Right renal pelvis (tissue), 4 donors: ENCODE measurements at regions not wholly inside any gene's neighbourhood (a gene's known extent, or its start where the extent isn't known, plus 50 kb on each side); places are given as distances from the start of the nearest gene placed in this dataset.
"Not testable (repeated sequence)": the region's sequence is repeated elsewhere in the genome, so short reads cannot be mapped to it uniquely, and the experiment has no call there.

Experiments used
- DNase-seq, 4 donors: peaks; one replicate each; pipeline ENCODE4 v3.0.0-alpha.2; 2013; ENCODE audit warnings: low read depth in 4 of 4, low spot score in 3 of 4, missing footprints in 1 of 4

DNA sequence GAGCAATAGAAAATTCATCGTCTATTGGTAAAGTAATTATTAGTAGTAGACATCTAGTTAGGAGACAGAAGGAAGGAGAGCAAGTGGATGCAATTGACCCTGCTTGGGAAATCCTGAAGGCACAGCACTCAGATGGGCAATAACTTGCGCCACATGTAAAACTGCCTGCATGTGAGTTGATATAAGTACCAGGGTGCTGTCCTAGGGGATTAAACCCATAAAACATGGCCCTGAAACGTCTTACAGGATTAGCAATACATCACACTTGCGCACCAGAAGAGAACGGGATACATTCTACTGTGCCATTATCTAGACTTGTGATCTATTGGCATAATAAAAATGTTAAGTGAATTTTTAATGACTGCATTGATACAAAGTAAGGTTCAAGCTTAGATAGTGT is 277.5 kb upstream of the LYPLAL1 start:
- no peak for DNase-seq

DNA sequence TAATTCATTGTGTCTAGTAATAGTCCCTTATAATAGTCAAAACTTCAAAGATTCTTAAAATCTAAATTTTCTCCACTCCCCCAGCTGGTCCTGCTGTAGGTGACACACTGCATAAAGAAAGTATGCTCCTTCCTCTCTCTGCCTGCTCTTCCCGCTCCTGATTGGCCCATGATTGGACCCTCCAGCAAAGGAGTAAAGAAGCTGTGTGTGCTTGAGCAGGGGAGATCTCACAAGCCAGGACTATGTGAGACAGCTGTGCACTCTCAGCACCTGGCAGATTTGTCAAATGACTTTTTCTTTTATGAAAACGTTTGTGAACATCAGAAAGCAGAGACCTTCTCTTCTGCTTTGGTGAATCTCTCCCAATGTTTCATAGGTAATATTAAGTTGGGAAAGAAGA is 274.8 kb upstream of the LYPLAL1 start:
- no peak for DNase-seq

DNA sequence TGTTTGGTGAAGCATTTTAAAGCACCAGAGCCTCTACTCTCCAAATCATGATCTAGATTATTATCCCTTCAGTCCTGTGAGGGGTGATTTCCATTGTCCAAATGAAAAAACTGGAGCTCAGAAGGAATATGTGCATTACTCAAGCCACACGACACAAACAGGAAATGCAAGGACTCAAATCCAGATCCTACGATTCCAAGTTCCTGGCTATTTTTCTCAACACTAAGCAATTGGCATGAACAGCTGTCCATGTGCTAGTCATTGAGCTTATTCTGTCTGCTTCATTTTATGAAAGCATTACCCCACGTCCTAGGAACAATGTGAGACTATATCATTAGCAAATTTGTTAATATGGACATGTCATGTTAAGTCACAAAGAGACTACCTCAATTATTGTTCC is 273.1 kb upstream of the LYPLAL1 start:
- DNase-seq: no peak

DNA sequence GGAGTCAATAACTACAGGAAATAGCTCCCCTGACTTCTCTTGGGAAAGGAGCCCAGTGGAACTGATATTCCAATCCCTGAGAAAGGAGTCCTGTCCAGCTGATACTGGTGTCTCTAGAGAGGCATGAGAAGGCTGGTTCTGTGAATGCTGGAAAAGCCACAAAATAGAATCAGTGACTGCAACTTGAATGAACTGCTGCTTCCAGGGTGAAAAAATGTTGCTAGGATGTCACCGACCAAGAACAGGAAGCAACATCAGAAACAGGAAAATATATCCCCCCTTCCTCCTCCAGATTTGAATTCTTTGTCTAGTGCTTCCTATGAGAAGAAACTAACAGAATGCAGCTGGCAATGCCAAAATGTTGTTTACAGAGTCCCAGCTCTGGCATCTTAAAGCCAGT is 269.3 kb upstream of the LYPLAL1 start:
- DNase-seq: no peak

DNA sequence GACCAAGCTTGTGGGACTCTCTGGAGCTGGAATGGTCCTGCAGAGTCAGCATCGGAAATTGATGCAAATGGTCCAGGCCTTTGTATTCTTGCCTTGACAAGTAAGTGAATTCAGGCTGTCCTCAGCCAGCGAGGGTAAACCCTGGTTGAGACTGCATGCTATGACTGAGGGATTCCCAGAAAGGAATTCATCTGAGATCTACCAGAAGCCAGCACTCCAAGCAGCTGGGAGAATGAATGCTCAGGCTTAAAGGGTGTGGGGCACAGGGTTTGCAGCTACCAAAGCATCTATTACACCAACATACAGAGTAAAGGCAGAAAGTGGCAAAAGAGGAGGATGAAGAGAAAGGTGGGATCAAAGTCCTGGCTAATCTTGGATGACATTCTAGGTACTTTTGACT is 257.0 kb upstream of the LYPLAL1 start:
- DNase-seq: no peak

DNA sequence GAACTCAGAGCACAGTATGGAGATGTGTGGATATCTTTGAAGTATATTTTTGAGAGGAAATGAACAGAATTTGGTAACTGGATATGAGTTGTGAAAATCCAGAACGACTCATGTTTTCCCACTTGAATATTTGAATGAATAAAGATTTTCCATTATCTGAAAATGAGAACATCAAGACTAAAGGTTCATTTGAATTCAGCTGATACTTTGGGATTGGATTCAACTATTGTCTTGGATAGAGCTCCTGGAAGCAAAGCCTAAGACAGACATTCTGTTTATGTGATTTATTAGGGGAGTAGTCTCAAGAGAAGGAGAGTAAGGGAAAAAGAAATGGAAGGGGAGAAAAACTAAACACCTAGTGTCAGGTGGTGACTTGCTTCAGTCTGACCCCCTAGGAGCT is 256.0 kb upstream of the LYPLAL1 start:
- no peak for DNase-seq

DNA sequence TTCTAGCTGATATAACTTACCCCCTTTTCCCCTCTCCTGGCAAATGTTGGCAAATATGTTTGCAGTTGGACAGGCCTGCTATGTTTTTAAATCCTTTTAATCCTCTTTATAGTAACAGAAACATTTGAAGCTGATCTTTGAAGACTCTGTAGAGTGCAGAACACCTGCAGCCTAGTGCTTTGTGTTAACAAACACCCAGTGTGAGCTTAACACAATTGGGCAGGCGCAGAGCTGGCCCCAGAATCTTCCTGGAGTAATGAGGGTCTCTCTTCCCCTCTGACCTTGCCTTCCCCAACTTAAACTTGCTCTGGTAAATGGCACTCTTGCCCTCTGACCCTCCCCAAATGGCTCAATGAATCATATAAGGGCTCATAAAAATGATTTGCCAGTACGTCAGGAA is 247.9 kb upstream of the LYPLAL1 start:
- no peak for DNase-seq

DNA sequence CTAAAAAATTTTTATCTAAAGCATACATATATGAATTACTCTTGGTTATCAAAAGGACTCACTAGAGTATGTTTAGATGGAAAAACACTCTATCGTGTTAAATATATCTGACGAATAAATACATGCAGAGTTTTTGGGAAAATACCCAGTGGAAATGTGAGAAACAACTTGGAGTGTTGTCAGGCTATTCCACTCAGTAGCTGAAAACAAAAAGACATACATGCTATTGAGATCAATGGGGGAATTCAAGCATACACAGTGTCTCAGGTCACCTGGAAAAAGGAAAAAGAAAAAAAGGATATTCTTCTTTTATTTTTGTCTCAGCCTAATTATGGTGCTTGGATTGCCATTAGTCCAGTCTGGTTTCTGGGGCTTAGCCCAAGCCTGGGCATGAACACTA is 247.0 kb upstream of the LYPLAL1 start:
- DNase-seq: no peak

DNA sequence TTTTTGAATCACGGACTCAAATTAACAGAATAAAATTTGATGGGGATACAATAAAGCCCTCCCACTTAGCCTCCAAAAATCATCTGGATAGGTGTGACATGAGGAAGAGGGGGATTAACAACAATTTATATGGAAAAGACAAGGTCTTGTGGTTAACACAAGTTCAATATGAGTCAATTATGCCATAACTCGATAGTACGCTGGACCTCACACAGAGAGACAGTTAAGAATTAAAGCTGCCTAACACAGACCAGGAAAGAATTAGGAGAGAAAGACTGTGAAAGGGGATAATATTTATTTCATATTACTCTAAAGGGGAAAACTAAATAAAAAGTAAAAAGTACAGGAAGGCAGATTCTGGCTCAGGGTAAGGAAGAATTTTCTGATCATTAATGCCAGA is 243.7 kb upstream of the LYPLAL1 start:
- DNase-seq: no peak

DNA sequence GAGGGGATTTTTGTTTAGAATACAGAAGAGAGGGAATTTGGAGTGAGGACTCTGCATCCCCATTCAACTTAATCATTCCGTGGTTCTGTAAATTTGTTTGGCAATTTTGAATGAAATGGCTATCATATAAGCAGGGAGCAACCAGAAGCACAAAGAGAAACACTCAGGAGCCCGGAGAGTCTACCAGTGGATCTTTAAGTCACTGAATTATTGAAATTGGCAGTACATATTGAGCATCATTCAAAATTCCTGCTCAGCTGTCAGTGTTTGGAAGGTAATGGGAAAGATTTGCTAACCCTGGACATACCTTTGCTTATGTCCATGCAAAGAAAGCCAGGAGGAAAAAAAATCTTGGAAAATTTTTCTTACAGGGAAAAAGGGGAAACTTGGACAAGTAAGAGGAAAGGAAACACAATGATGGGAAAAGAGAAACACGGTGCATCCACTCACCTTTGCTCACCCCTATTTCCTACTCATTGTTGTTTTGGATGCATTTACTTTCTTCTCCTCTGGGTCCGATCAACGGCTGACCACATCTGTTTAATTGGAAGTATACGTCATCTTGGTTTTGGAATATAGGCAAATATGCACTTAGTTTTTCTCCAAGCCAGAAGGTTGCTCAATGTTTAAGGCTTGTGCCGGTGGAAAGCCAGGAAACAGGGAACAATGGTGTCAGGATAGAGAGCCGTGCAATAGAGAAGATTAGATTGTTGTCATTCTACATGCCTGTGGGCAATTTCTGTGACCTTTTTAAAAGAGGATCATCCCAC is 243.0 kb upstream of the LYPLAL1 start:
- DNase-seq: no peak

DNA sequence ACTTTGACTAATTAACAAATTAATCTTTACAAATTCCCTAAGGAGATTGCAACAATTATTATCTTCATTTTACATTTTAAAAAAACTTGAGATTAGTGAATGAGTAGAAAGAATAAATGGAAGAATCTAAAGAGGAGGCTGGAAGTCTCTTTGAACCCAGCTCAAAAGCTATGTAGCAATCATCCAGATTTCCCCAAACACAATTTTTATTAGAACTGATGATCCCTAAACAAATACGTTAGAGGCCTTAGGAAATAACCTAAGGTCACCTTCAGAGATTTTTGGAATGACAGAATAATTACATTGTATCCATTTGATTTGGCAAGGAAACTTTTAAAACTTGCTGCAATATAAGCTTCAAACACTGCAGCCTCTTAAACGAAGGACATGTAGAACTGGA is 242.4 kb upstream of the LYPLAL1 start:
- no peak for DNase-seq

DNA sequence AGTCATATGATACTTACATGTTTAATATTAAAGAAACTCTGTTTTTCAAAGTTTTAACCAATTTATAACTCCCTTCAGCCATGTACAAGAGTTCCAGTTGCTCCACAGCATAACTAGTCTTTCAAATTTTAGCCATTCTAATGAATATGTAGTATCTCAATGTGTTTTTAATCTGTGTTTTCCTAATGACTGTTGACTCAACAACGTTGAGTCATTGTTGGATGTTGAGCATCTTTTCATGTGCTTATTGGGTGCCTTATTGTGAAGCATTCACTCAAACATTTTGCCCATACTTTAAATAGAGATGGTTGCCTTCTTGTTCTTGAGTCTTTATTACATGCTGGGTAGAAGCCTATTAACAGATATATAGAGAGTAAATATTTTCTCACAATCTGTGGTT is 240.2 kb upstream of the LYPLAL1 start:
- DNase-seq: no peak

DNA sequence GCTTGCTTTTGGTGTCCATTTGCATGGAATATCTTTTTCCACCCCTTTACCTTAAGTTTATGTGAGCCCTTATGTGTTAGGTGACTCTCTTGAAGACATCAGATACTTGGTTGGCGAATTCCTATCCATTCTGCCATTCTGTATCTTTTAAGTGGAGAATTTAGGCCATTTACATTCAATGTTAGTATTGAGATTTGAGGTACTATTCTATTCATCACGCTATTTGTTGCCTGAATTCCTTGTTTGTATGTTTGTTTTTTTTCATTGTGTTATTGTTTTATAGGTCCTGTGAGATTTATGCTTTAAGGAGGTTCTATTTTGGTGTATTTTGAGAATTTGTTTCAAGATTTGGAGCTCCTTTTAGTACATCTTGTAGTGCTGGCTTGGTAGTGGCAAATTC is 238.3 kb upstream of the LYPLAL1 start:
- DNase-seq: not testable (repeated sequence)

DNA sequence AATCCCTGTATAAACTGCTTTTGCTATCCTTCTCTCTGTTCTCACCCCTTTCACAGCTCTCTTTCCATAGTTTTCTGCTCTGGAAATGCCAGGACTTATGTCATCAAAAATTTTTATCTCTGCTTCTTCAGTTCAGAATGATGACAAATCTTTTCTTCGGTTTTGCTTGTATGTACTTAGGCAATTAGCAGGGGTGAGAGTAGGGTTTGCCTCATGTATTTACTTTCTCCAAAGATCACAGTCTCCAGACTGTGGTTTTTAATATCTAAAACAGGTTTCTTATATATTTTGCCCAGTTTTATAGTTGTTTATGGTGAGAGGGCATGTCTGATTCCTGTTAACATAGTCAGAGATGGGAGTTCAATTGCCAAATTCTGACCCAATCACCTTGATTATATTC is 235.4 kb upstream of the LYPLAL1 start:
- no peak for DNase-seq

DNA sequence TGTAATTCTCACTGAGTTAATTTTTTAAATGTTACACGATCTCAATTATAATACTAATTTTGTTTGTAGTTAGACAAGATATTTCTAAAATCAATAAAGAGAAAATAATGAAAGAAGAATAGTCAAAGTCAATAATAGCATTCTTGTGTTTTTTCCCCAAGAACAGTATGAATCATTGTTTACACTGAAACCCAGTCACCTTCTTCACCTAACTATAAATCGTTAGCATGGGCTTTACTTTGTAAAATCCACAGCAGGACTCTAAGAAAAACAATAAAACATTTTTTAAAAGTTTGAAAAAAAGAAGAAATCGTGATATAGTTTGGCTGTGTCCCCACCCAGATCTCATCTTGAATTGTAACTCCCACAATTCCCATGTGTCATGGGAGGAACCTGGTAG is 234.6 kb upstream of the LYPLAL1 start:
- DNase-seq: no peak

DNA sequence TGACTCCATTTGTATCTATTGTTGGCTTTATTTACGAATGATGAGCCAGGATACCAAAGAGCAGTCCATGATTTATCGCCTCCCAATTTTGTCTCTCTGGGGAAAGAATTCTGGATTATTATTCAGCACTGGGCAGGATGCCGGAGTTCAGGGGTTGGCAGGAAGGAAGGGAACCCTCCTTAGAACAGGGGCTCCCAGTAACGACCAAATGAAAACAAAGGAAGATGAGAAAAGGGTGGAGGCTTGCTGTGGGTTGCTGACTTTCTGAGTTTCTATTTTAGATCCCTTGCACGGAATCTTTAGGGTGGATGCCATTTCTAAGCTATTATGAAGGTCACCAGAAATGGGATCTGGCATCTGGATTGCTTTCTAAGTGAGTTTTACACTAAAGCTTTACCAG is 231.2 kb upstream of the LYPLAL1 start:
- DNase-seq: no peak

DNA sequence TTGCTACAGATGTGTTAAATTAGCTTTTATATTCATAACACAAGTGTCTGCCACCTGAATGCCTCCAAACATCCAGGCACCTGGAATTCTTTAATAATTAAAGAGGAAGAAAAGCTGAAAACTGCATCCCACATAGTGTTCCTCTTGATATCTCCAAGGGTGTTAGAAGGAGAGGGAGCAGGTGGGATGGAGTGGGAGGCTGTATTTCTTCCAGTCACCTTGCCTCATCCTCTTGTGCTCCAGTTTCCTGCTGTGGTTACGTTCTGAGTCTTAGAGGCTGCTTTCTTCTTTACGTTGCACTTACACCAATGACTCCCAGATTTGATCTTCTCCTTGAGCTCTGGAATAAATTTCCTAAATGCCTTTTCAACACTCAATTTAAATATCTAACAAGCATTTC is 230.3 kb upstream of the LYPLAL1 start:
- DNase-seq: no peak

DNA sequence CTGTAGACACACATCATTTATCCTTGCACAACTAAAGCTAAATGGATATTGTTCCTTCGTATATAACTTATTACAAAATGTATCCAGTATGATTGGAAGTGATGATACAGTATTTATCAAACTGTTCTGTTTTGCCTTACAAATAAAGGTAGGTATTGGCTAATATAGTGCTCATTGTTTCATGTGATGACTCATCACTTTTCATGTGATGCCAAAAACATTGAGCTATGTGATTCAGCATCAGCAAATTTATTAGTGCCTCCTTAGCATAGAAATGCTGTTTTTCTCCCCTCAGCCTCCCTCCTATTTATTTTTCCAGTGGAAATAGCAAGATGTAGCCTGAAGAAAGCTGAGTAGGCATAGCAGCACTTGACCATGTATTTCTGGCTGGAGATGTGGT is 228.6 kb upstream of the LYPLAL1 start:
- DNase-seq: no peak

DNA sequence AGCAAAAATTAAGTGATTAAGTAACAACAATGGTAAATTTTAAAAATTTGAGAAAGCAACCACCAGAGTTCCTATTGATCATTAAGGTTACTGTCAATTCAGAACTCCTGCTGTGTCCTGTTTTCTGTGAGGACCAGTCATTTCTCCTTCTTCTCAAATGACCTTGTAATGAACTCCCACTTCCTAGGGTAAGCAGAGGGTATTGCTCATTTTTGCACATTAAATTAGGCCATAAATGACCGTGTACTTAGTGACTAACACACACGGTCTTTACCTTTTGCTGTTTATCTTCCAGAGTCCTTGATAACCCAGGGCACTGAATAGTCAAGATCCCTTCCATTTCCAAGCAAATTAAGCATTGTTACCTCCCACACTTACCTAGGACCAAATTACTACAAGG is 227.5 kb upstream of the LYPLAL1 start:
- DNase-seq: no peak

DNA sequence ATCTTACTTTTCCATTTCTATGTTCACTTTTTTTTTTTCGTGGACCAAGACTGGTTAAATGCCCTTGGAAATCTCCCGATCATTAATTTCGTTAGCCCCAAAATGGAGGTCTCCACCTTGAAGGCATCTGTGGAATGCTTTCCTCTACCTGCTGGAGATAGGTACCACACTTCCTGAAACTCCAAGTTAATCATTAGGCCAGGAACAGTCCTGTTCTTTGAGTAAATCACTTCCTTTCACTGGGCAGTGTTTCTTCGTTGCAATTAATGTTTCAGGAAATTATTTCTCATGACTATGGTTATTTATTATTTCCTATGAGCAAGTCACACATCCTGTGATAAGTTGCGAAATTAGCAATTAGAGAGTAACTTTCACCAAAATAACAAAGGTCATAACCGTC is 225.2 kb upstream of the LYPLAL1 start:
- no peak for DNase-seq

DNA sequence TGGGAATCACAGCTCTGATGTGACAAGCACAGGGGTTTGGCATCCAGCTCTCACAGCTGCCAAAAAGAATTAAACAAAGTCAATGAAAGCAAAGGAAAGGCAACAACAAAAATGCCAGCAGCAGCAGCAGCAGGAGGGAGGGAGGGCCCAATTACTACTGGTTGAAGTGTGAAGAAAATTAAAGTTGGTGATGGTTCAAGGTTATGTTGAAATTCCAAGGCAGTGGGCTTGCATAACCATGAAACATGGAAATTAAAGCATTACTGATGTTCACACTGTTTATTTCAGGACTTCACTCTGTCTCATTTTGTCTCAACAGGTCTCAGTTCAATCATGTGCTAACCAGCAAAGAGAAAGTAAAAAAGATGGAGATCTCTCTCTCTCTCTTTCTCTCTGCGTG is 220.3 kb upstream of the LYPLAL1 start:
- DNase-seq: no peak

DNA sequence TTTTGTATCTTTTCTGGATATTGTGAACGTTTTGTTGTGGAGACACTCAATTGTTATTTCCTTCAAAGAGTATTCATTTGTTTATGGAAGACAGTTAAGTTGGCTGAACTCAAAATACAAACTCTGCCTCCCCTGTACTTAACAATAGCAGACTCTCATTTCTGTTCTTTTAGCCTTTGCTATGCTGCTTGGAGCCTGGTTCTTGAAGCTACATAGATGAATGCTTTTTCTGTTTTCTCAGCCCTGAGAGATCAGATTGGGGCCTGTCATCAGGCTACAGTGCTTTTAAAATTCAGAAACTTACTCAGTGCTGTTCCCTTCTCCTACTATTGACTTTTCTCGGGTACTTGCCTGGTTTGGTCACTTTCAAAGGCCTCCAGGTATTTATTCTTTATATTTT is 215.7 kb upstream of the LYPLAL1 start:
- DNase-seq: no peak

DNA sequence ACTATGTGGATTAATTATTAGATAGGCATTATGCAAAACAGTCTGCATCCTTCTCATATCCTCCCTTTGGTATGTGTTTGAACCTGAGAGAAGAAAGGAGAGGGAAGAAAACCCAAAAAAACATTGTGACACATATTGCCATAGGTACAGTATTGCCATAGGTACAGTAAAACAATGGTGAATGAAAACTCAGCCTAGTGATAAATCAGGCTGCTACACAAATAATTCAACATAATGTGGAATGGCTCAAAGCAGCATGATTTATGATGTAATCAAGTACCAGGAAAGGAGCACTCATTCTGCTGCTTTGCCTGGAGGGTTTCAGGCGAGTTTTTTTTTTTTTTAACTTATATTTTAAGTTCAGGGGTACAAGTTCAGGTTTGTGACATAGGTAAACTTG is 213.9 kb upstream of the LYPLAL1 start:
- DNase-seq: no peak
